ENCODE measurements at regions not wholly inside any gene's neighbourhood (a gene's known extent, or its start where the extent isn't known, plus 50 kb on each side); places are given as distances from the start of the nearest gene placed in this dataset.

DNA sequence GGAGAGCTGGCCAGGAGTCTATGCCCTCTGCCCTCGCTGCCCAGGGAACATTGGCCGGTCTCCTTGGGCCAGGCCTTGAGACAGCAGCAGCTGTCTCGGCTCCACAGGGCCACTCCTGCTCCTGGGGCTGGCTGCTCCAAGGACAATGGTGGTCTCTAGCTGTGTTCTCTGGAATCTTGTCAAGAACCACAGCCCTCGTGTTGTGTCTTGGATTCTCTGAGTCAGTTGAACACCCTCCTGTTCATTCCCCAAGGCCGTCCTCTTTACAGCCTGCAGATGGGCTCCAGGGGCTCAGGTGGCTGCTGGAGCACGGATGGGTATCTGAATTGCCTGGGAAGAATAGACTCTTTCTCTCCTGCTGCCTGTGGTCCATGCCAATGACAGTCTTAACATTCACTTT lies 511.1 kb downstream of the GLRX3 start:
- no peak for TF ChIP-seq POLR2A (IDR thresholded peaks at IDR 0.05)
- TF ChIP-seq, protein P1, sequence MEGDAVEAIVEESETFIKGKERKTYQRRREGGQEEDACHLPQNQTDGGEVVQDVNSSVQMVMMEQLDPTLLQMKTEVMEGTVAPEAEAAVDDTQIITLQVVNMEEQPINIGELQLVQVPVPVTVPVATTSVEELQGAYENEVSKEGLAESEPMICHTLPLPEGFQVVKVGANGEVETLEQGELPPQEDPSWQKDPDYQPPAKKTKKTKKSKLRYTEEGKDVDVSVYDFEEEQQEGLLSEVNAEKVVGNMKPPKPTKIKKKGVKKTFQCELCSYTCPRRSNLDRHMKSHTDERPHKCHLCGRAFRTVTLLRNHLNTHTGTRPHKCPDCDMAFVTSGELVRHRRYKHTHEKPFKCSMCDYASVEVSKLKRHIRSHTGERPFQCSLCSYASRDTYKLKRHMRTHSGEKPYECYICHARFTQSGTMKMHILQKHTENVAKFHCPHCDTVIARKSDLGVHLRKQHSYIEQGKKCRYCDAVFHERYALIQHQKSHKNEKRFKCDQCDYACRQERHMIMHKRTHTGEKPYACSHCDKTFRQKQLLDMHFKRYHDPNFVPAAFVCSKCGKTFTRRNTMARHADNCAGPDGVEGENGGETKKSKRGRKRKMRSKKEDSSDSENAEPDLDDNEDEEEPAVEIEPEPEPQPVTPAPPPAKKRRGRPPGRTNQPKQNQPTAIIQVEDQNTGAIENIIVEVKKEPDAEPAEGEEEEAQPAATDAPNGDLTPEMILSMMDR (IDR thresholded peaks at IDR 0.05 in 4 of 5, conservative IDR thresholded peaks at IDR 0.05 in 1 of 5): no peak
